HG03066 (cell line): ENCODE measurements at regions not wholly inside any gene's neighbourhood (a gene's known extent, or its start where the extent isn't known, plus 50 kb on each side); places are given as distances from the start of the nearest gene placed in this dataset.
"Not testable (repeated sequence)": the region's sequence is repeated elsewhere in the genome, so short reads cannot be mapped to it uniquely, and the experiment has no call there.

Experiments used
- ATAC-seq: cut with Tn5 transposase; IDR thresholded peaks from one replicate; pipeline ENCODE4 v1.9.1; 2021; ENCODE audit warnings: low read depth; ENCODE audit not compliant: unreplicated experiment

DNA sequence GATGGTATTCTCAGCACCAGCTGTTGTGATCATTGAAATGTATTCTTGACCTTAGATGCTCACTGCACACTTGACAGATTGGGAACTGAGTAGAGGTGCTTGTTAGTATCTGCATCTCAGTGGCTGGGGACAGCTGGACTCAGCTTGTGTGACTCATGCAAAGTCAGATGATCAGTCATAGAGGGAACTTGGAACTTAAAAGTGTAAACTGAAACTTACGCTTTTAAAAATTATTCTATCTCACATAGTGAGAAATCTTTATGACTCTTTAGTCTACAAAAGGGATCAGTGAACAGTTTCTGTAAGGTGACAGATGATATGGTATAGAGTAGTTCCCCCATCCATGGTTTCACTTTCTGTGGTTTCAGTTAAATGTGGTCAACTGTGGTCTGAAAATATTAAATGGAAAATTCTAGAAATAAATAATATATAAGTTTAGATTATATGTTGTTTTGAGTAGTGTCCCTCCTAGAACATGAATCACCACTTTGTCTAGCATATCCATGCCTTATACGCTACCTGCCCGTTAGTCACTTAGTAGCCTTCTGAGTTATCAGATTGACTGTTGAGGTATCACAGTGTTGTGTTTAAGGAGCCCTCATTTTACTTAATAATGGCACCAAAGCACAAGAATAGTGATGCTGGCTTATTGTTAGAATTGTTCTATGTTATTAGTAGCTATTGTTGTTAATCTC is 135.6 kb upstream of the ZNF658 start:
- peak; percentile 99 for ATAC-seq

DNA sequence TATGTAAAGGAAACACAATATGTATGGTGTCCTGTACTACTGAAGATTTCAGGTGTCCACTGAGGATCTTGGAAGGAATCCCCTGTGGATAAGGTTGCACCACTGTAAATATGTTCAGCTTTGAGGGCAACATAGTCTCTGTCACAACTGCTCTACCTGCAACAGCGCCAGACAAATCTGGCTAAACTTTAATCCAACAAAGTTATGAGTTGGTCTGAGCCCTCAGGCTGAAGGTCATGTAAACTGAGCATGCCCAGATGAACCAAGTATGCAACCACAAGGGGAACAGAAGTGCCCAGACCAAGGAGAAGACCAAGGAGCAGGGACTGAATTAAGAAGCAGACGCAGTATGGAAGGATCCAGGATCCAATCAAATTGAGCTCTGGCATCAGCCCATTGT is 135.0 kb upstream of the ZNF658 start:
- ATAC-seq: not testable (repeated sequence)

GRCh38 chr9:66771504-66771903 is 129.0 kb upstream of the ZNF658 start:
- ATAC-seq: not testable (repeated sequence)

DNA sequence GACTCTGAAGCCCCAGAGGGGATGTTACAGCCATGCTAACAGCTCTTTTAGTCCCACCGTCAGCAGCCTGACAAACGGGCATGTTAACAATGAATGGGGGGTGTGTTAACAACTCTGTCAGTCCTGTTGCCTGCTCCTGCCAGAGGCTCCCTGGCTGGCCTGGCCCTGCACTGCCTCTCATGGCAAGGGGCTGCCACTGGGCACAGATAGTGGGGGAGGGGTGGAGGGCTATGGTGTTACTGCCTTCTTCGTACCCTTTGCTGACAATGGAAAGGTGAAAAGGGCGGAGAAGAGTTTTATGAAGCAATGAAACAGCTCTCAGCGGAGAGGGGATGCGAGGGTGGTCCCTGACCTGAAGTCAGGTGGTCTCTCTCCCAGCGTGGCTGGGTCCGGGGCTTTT is 125.9 kb upstream of the ZNF658 start:
- not testable (repeated sequence) for ATAC-seq

- ATAC-seq: not testable (repeated sequence)
These were observed 120.4 kb upstream of the ZNF658 start for GRCh38 chr9:66779944-66780661.

GRCh38 chr9:66781240-66781639 is 119.3 kb upstream of the ZNF658 start:
- ATAC-seq: not testable (repeated sequence)

DNA sequence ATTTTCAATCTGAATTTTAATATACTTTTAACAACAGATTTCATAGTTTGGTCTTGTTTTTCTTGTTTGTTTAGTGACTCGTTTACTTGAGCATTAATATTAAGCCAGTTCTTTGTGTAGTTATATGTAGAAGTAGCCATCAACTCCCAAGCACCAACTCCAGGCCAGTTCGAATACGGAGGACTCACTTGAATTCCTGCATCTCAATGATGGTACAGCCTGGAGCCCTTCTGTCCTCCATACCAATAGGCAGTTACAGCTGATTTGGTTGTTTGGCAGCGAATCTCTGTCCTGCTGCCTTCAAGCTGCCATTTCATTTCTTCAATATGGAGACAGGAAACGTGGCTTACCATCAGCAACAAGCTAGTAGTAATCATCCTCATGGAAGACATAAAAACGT is 118.5 kb upstream of the ZNF658 start:
- not testable (repeated sequence) for ATAC-seq

DNA sequence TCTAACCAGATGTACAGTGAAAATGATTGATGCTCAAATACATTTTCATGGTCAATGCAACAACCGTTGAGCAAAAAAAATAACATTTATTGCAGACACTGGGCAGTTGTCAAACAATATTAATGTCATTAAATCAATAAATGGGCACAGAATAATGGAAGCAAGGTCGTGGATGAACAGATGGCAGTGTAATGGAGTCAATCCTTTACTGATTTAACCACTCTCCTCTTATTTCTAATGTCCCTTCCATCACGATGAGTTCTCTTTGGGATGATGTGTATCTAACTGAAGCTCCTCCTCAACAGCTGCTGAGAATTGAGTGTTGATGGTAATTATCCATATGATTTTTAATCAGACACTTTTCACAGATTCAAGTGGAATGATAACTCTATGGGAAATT is 114.9 kb upstream of the ZNF658 start:
- not testable (repeated sequence) for ATAC-seq

DNA sequence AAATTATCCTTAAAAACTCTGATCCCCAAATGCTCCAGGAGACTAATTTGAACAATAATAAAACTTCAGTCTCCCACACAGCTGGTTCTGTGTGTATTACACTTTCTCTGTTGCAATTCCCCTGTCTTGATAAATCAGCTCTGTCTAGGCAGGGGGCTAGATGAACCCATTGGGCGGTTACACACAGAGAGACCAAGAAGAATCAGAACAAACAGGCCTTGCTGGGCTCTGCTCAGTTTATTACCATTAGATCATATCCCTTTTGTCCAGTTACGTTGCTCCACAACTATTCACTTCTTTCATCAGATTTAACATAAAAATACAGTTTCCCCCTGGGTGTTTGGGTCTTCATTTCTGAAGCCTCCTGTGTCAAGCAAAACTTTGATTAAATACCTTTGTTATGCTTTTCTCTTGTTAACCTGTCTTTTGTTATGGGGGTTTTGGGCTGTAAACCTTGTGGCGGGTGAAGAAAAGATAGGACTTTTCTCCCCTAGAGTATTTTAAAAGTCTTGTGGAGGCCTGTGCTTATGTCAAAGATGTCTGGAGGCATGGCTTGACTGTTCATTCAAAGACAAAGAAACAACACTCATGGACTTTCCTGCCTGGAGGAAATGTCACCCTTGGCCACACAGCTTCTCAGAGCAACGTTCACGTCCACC is 109.3 kb upstream of the ZNF658 start:
- not testable (repeated sequence) for ATAC-seq

DNA sequence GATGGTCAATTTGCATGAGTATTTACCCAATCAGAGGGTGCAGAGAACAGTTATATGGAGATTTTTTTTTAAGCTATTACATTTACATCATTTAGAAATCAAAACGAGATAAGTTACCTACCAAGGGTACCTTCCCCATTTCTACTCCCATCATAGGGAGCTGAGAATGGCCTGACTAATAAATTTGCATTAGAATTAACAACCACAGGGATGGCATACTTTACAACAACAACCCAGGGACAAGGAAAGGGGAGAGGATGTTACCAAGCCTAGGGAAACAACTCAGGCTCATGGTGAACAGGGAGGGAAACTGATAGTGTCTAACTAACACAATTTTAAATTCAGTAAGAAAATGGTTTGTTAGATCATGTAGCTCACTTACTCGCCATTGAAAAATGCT is 105.8 kb upstream of the ZNF658 start:
- not testable (repeated sequence) for ATAC-seq

DNA sequence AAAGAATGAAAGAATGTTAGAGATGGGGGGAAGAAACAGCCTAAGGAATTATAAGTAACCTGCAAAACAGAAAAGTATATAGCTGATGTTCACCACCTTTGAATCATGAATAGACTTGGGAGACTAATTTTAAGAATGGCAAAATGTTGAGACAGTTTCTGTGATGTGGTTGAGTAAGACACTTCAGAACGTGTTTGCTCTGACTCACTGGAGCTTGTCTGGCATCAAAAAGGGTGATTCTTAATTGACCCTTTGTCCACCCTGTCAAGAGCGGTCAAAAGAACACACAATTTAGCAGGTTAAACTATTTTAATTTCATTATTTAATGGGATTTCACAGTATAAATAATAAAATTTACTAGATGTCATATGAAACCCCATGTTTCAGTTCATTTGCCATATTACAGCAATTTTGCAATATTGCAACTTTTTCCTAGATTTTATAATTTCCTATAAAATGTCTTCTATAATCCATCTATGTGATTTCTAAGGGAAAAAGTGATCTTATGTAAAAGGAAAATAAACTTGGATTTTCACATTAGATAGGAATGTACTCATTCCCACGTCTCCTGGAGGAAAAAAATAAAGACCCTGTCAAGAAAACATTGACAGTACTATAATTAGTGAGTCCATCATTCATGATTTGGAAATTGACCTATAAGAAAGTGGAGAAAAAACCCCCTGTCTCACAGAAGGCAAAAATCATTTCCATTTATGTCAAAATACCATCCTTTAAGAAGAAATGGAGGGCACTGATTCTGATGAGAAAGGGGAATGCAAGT is 104.6 kb upstream of the ZNF658 start:
- ATAC-seq: not testable (repeated sequence)

GRCh38 chr9:66797905-66798616 is 102.5 kb upstream of the ZNF658 start:
- not testable (repeated sequence) for ATAC-seq

DNA sequence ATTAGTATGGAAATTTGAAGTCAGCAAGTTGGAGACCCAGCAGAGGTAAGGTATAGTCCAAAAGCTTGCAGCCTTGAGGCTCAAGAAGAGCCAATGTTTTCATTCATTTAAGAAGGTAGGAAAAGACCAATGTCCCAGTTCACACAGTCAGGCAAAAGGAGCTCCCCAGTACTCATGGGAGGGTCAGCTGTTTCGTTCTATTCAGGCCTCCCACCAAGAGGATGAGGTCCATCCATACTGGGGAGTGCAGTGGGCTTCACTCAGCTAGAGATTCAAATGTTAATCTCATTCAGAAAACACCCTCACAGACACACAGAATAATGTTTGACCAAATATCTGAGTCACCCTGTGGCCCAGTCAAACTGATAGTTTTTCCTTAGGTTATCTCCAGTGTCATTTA is 96.9 kb upstream of the ZNF658 start:
- ATAC-seq: not testable (repeated sequence)

GRCh38 chr9:66810247-66810646 is 90.3 kb upstream of the ZNF658 start:
- ATAC-seq: not testable (repeated sequence)

- not testable (repeated sequence) for ATAC-seq
These were observed 88.2 kb upstream of the ZNF658 start for GRCh38 chr9:66812367-66812766.

DNA sequence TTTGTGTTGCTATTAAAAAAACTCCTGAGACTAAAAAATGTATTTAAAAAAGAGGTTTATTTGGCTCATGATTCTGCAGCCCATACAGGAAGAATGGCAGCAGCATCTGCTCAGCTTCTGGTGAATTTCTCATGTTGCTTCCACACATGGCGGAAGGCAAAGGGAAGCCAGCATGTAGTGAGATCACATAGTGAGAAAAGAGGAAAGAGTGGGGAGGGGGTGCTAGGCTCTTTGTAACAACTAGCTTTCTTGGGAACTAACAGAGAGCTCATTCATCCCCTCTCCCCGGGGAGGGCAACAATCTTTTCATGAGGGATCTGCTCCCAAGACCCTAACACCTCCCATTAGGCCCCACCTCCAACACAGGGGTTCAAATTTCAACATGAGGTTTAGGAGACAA is 87.6 kb upstream of the ZNF658 start:
- ATAC-seq: not testable (repeated sequence)

- ATAC-seq: not testable (repeated sequence)
These were observed 86.5 kb upstream of the ZNF658 start for GRCh38 chr9:66814038-66814437.

GRCh38 chr9:66819510-66819909 is 81.0 kb upstream of the ZNF658 start:
- not testable (repeated sequence) for ATAC-seq

DNA sequence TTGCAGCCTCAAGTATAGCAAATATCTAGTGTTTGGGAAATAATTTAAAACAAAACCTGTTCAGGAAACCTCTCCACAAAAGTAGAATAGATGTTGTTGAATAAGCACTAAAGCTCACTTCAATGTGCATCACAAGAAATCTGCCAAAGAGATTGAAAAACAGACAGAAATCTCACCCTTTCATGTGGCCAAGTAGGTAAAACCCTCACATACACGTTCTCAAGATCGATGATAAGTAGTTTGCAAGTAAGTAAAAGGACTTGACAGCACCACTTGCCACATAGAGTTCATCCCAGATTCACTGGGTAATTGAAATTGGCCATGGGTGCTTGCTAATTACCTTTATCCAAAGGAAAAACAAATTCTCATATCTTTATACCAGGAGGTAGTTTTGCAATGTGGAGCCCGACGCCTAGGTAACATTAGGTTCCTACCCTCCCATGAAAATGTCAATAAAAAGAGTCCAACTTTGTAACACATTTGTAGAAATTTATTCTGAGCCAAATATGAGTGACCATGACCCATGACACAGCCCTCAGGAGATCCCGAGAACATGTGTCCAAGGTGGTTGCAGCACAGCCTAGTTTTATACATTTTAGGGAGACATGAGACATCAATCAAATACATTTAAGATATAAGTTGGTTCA is 80.4 kb upstream of the ZNF658 start:
- not testable (repeated sequence) for ATAC-seq

GRCh38 chr9:66824169-66824568 is 76.4 kb upstream of the ZNF658 start:
- ATAC-seq: not testable (repeated sequence)
